SK-N-SH (cell line): ENCODE measurements at regions not wholly inside any gene's neighbourhood (a gene's known extent, or its start where the extent isn't known, plus 50 kb on each side); places are given as distances from the start of the nearest gene placed in this dataset.

ENCODE experiments used
- CTCF ChIA-PET: fragments of 300-600, 350-600 bp; formaldehyde crosslinking; extraction: SDS; loops from one replicate; lab custom pipeline; 2021; lab: Yijun Ruan, JAX
- POLR2A ChIA-PET: fragments of 350-600 bp; sonication (Branson Sonifier 250); formaldehyde crosslinking; extraction: SDS; loops from one replicate; lab custom pipeline; 2020; ENCODE audit warnings: antibody characterized with exemption, inconsistent platforms; lab: Yijun Ruan, JAX
- DNase-seq: peaks from one replicate; pipeline ENCODE4 v3.0.0; 2012
- H2AFZ ChIP-seq: fragments of 200-600 bp; sonication (generic); 2 replicates; pipeline ENCODE4 v1.8.1; 2016; ENCODE audit warnings: antibody characterized with exemption, mild to moderate bottlenecking, low read depth
- H3F3A ChIP-seq: fragments of 200-600 bp; sonication (generic); replicated peaks from 2 replicates; pipeline ENCODE3; 2016; ENCODE audit warnings: antibody characterized with exemption, mild to moderate bottlenecking; ENCODE audit not compliant: insufficient read depth
- H3K27ac ChIP-seq, 2 experiments: fragments of 200-500 bp in 1 of 2; fragments of 200-600 bp in 1 of 2; sonication (Bioruptor generic) in 1 of 2; sonication (generic), shearing (Covaris generic) in 1 of 2; 2 replicates each; pipeline versions ENCODE4 v1.5.1 to v1.6.1; 2014 to 2016; ENCODE audit warnings: low read depth in 2 of 2, inconsistent platforms in 1 of 2, low read length in 1 of 2, mild to moderate bottlenecking in 1 of 2, mixed read lengths in 1 of 2
- H3K27me3 ChIP-seq: fragments of 200-600 bp; sonication (generic), shearing (Covaris generic); 2 replicates; pipeline ENCODE4 v1.6.1; 2016; ENCODE audit warnings: mixed run types; ENCODE audit not compliant: insufficient read depth
- H3K36me3 ChIP-seq, 2 experiments: fragments of 200-500 bp in 1 of 2; fragments of 200-600 bp in 1 of 2; sonication (Bioruptor generic) in 1 of 2; sonication (generic) in 1 of 2; replicated peaks in 1 of 2; 2 replicates each; pipeline versions ENCODE3 to v1.5.1; 2014 to 2016; ENCODE audit warnings: low read length in 1 of 2, mild to moderate bottlenecking in 1 of 2; ENCODE audit not compliant: insufficient read depth in 2 of 2, control insufficient read depth in 1 of 2
- H3K4me1 ChIP-seq, 2 experiments: fragments of 200-500 bp in 1 of 2; fragments of 200-600 bp in 1 of 2; sonication (Bioruptor generic) in 1 of 2; sonication (generic), shearing (Covaris generic) in 1 of 2; 2 replicates each; pipeline versions ENCODE4 v1.5.1 to v1.6.1; 2014 to 2016; ENCODE audit warnings: low read depth in 1 of 2, low read length in 1 of 2, mixed run types in 1 of 2; ENCODE audit not compliant: insufficient read depth in 2 of 2, control insufficient read depth in 1 of 2
- H3K4me2 ChIP-seq: fragments of 200-600 bp; sonication (generic), shearing (Covaris generic); 2 replicates; pipeline ENCODE4 v1.6.1; 2017; ENCODE audit warnings: mixed run types
- H3K4me3 ChIP-seq, 2 experiments: fragments of 200-500 bp in 1 of 2; fragments of 200-600 bp in 1 of 2; sonication (Bioruptor generic) in 1 of 2; sonication (generic), shearing (Covaris generic) in 1 of 2; 2 replicates each; pipeline versions ENCODE4 v1.5.1 to v1.8.1; 2014 to 2016; ENCODE audit warnings: low read depth in 2 of 2, inconsistent platforms in 1 of 2, low read length in 1 of 2, mild to moderate bottlenecking in 1 of 2, mixed read lengths in 1 of 2, moderate library complexity in 1 of 2
- H3K79me2 ChIP-seq: fragments of 200-600 bp; sonication (generic); 2 replicates; pipeline ENCODE4 v1.8.1; 2017; ENCODE audit warnings: mild to moderate bottlenecking; ENCODE audit not compliant: insufficient read depth
- H3K9ac ChIP-seq: fragments of 200-600 bp; sonication (generic); 2 replicates; pipeline ENCODE4 v1.6.1; 2017; ENCODE audit warnings: mixed run types
- H3K9me2 ChIP-seq: fragments of 200-600 bp; sonication (generic); 2 replicates; pipeline ENCODE4 v1.6.1; 2017; ENCODE audit warnings: mixed run types
- H3K9me3 ChIP-seq: fragments of 200-600 bp; sonication (generic); 2 replicates; pipeline ENCODE4 v1.6.1; 2017; ENCODE audit warnings: mixed run types, mild to moderate bottlenecking, moderate library complexity
- H4K20me1 ChIP-seq: fragments of 200-600 bp; sonication (generic); 2 replicates; pipeline ENCODE4 v1.6.1; 2017; ENCODE audit warnings: mild to moderate bottlenecking, mixed run types; ENCODE audit not compliant: insufficient read depth
- EZH2phosphoT487 ChIP-seq: fragments of 200-600 bp; sonication (generic); IDR thresholded peaks from 2 replicates; pipeline ENCODE4 v1.6.1; 2017; ENCODE audit warnings: low read depth, mixed run types, mild to moderate bottlenecking, antibody characterized with exemption, moderate library complexity, borderline replicate concordance
- MXI1 ChIP-seq: IDR thresholded peaks from 2 replicates; pipeline ENCODE4 v1.6.1; 2012; ENCODE audit warnings: mild to moderate bottlenecking, low read depth, low read length, improper control_type of control experiment
- NFIC ChIP-seq: IDR thresholded peaks from 2 replicates; pipeline ENCODE4 v1.4.0; 2012; ENCODE audit warnings: borderline replicate concordance
- NRF1 ChIP-seq: IDR thresholded peaks from 2 replicates; pipeline ENCODE4 v1.6.1; 2012; ENCODE audit warnings: low read depth, mild to moderate bottlenecking, low read length
- PBX3 ChIP-seq: IDR thresholded peaks from 2 replicates; pipeline ENCODE4; 2012
- POLR2AphosphoS5 ChIP-seq: IDR thresholded peaks from 2 replicates; pipeline ENCODE4 v1.6.1; 2012; ENCODE audit warnings: low read depth, low read length
- RCOR1 ChIP-seq: fragments of 150-350 bp; IDR thresholded peaks from 2 replicates; pipeline ENCODE4 v1.6.1; 2017; ENCODE audit warnings: antibody characterized with exemption, low read length
- REST ChIP-seq: IDR thresholded peaks from 2 replicates; pipeline ENCODE4 v1.6.1; 2012; ENCODE audit warnings: mild to moderate bottlenecking, low read depth, low read length, moderate library complexity
- RFX5 ChIP-seq: IDR thresholded peaks from 2 replicates; pipeline ENCODE4 v1.6.1; 2012; ENCODE audit warnings: mild to moderate bottlenecking, improper control_type of control experiment, low read length
- RXRA ChIP-seq: IDR thresholded peaks from 2 replicates; pipeline ENCODE4 v1.4.0; 2012; ENCODE audit warnings: low read depth, mild to moderate bottlenecking, borderline replicate concordance
- SIN3A ChIP-seq: IDR thresholded peaks from 2 replicates; pipeline ENCODE4 v1.6.1; 2012; ENCODE audit warnings: low read depth, mild to moderate bottlenecking, low read length, moderate library complexity, borderline replicate concordance
- SMC3 ChIP-seq: IDR thresholded peaks from 2 replicates; pipeline ENCODE4 v1.6.1; 2012; ENCODE audit warnings: low read depth, low read length, improper control_type of control experiment
- USF1 ChIP-seq: IDR thresholded peaks from 2 replicates; pipeline ENCODE4 v1.4.0; 2012; ENCODE audit warnings: low read depth, borderline replicate concordance
- USF2 ChIP-seq: fragments of 150-350 bp; IDR thresholded peaks from 2 replicates; pipeline ENCODE4 v1.6.1; 2017; ENCODE audit warnings: antibody characterized with exemption, low read length, low read depth, borderline replicate concordance
- YY1 ChIP-seq: IDR thresholded peaks from 2 replicates; pipeline ENCODE4 v1.4.0; 2012; ENCODE audit warnings: low read depth, mild to moderate bottlenecking
- WGBS: methylation state at CpG from one replicate; pipeline ENCODE4 v1.1.6; 2017; ENCODE audit warnings: low lambda C conversion rate; 5-methylcytosine and 5-hydroxymethylcytosine counted together

- no peak overlapping the region for H3K27ac ChIP-seq
- no peak overlapping the region for H3K4me2 ChIP-seq
- no peak overlapping the region for H3K4me3 ChIP-seq
- H4K20me1 ChIP-seq: no peaks in the 10 kb centered on the region
- no peaks in the 10 kb centered on the region for H3F3A ChIP-seq
- H3K9me2 ChIP-seq: no peaks in the 10 kb centered on the region
- no peak overlapping the region for H2AFZ ChIP-seq
- no peak overlapping the region for H3K9ac ChIP-seq
- WGBS: 15% methylated on average over 3 of the region's 3 CpGs
- no peaks in the 10 kb centered on the region for H3K9me3 ChIP-seq
- H3K4me1 ChIP-seq: no peaks in the 10 kb centered on the region
- no peaks in the 10 kb centered on the region for H3K27me3 ChIP-seq
- DNase-seq: no peak
- no peaks in the 10 kb centered on the region for H3K36me3 ChIP-seq
- ChIA-PET POLR2A (no interaction called here), CTCF (no interaction called here)
- no peak for TF ChIP-seq RCOR1
- H3K79me2 ChIP-seq: no peaks in the 10 kb centered on the region
Observed at GRCh38 chr5:116746668-116747067, 172.0 kb upstream of the SEMA6A start.

GRCh38 chr5:116740771-116741170 is 166.1 kb upstream of the SEMA6A start:
- H2AFZ ChIP-seq: no peak overlapping the region
- no peak overlapping the region for H3K4me2 ChIP-seq
- DNase-seq: no peak
- no peak overlapping the region for H3K4me3 ChIP-seq
- CTCF ChIA-PET: no interaction called here
- H3K36me3 ChIP-seq: no peaks in the 10 kb centered on the region
- no peaks in the 10 kb centered on the region for H3K27me3 ChIP-seq
- H3F3A ChIP-seq: no peaks in the 10 kb centered on the region
- no peak overlapping the region for H3K27ac ChIP-seq
- no peaks in the 10 kb centered on the region for H3K9me3 ChIP-seq
- H3K4me1 ChIP-seq: peaks cover 0 to 26% of the 10 kb centered on the region in 2 experiments; a peak in 2 of 4 replicates
- H3K9ac ChIP-seq: no peak overlapping the region
- H3K79me2 ChIP-seq: no peaks in the 10 kb centered on the region
- 17% methylated on average over 1 of the region's 1 CpG for WGBS
- H3K9me2 ChIP-seq: no peaks in the 10 kb centered on the region
- no peaks in the 10 kb centered on the region for H4K20me1 ChIP-seq
- TF ChIP-seq PBX3 (no peak), NRF1 (no peak), USF1 (no peak), RFX5 (no peak), NFIC (no peak), YY1 (no peak), SIN3A (no peak), USF2 (no peak), REST (no peak), EZH2phosphoT487 (no peak), MXI1 (no peak), SMC3 (no peak), RXRA (no peak), POLR2AphosphoS5 (no peak)
- POLR2A ChIA-PET: no interaction called here
